WTC11 (cell line): ENCODE measurements at regions not wholly inside any gene's neighbourhood (a gene's known extent, or its start where the extent isn't known, plus 50 kb on each side); places are given as distances from the start of the nearest gene placed in this dataset.

Experiments used
- ATAC-seq: fragments of 200-7000 bp; cut with Tn5 transposase; 2 replicates; pipeline ENCODE4 v1.10.0; 2021; ENCODE audit warnings: mild to moderate bottlenecking, moderate library complexity
- CTCF ChIA-PET: fragments of 300-600 bp; sonication (Branson Sonifier 250); formaldehyde crosslinking; loops from one replicate; lab custom pipeline; 2021; ENCODE audit warnings: antibody characterized with exemption; lab: Charles Lee
- POLR2A ChIA-PET: fragments of 350-600 bp; sonication (Branson Sonifier 250); formaldehyde crosslinking; loops from one replicate; lab custom pipeline; 2021; ENCODE audit warnings: antibody characterized with exemption; lab: Charles Lee
- DNase-seq: peaks from one replicate; pipeline ENCODE4 v3.0.0; 2021; ENCODE audit warnings: low spot score
- H3K27ac Mint-ChIP-seq: 2 replicates; pipeline ENCODE4 v1.8.0; 2021; ENCODE audit warnings: mixed read lengths
- H3K27me3 Mint-ChIP-seq: 2 replicates; pipeline ENCODE4 v1.8.0; 2021; ENCODE audit warnings: low read depth, mild to moderate bottlenecking, moderate library complexity, mixed read lengths
- H3K36me3 Mint-ChIP-seq: 2 replicates; pipeline ENCODE4 v1.8.0; 2021; ENCODE audit warnings: mixed read lengths
- H3K4me1 Mint-ChIP-seq: 2 replicates; pipeline ENCODE4 v1.8.0; 2022; ENCODE audit warnings: mixed read lengths
- H3K4me3 Mint-ChIP-seq: 2 replicates; pipeline ENCODE4 v1.8.0; 2021; ENCODE audit warnings: mild to moderate bottlenecking, moderate library complexity, mixed read lengths
- H3K9me3 Mint-ChIP-seq: 2 replicates; pipeline ENCODE4 v1.8.0; 2021; ENCODE audit warnings: mixed read lengths
- ATF3 ChIP-seq: sonication (generic); formaldehyde crosslinking; conservative IDR thresholded peaks from 2 replicates; pipeline ENCODE4 v1.8.1; 2022; ENCODE audit warnings: mild to moderate bottlenecking, missing genetic modification reagents
- CREB1 ChIP-seq: sonication (generic); formaldehyde crosslinking; IDR thresholded peaks from 2 replicates; pipeline ENCODE4 v1.8.0; 2023; ENCODE audit warnings: mild to moderate bottlenecking, missing genetic modification reagents
- ETV6 ChIP-seq: sonication (generic); formaldehyde crosslinking; IDR thresholded peaks from 2 replicates; pipeline ENCODE4 v1.8.1; 2022; ENCODE audit warnings: mild to moderate bottlenecking, missing genetic modification reagents
- FOXK1 ChIP-seq: sonication (generic); formaldehyde crosslinking; IDR thresholded peaks from 2 replicates; pipeline ENCODE4 v1.8.0; 2022; ENCODE audit warnings: mild to moderate bottlenecking, moderate library complexity, missing genetic modification reagents
- GABPB1 ChIP-seq: sonication (generic); formaldehyde crosslinking; IDR thresholded peaks from 2 replicates; pipeline ENCODE4 v1.8.1; 2023; ENCODE audit warnings: mild to moderate bottlenecking, missing genetic modification reagents
- HMGA2 ChIP-seq: fragments of 250-450 bp; sonication (Bioruptor Pico); IDR thresholded peaks from 2 replicates; pipeline ENCODE4 v1.4.0; 2021; ENCODE audit warnings: mild to moderate bottlenecking, moderate library complexity
- JAZF1 ChIP-seq: fragments of 250-450 bp; sonication (Bioruptor Pico); IDR thresholded peaks from 2 replicates; pipeline ENCODE4 v1.9.0; 2021; ENCODE audit warnings: moderate library complexity, mild to moderate bottlenecking, inconsistent platforms
- JUN ChIP-seq: sonication (generic); formaldehyde crosslinking; IDR thresholded peaks from 2 replicates; pipeline ENCODE4 v1.8.0; 2023; ENCODE audit warnings: mild to moderate bottlenecking, missing genetic modification reagents
- RELA ChIP-seq: sonication (generic); formaldehyde crosslinking; IDR thresholded peaks from 2 replicates; pipeline ENCODE4 v1.8.1; 2022; ENCODE audit warnings: missing genetic modification reagents, mild to moderate bottlenecking, borderline replicate concordance
- TEAD4 ChIP-seq: sonication (generic); formaldehyde crosslinking; IDR thresholded peaks from 2 replicates; pipeline ENCODE4 v1.8.0; 2022; ENCODE audit warnings: mild to moderate bottlenecking, missing genetic modification reagents
- TP53 ChIP-seq: sonication (generic); formaldehyde crosslinking; IDR thresholded peaks from 2 replicates; pipeline ENCODE4 v1.8.1; 2023; ENCODE audit warnings: mild to moderate bottlenecking, missing genetic modification reagents
- ZNF138 ChIP-seq: sonication (generic); formaldehyde crosslinking; conservative IDR thresholded peaks from 2 replicates; pipeline ENCODE4 v1.8.1; 2022; ENCODE audit warnings: mild to moderate bottlenecking, moderate library complexity, missing genetic modification reagents
- ZNF263 ChIP-seq: sonication (generic); formaldehyde crosslinking; IDR thresholded peaks from 2 replicates; pipeline ENCODE4 v1.8.1; 2022; ENCODE audit warnings: low read depth, mild to moderate bottlenecking, moderate library complexity, missing genetic modification reagents
- ZNF416 ChIP-seq: fragments of 250-450 bp; sonication (Bioruptor Pico); IDR thresholded peaks from 2 replicates; pipeline ENCODE4 v1.9.0; 2021; ENCODE audit warnings: mild to moderate bottlenecking, inconsistent platforms
- ZNF425 ChIP-seq: fragments of 250-450 bp; sonication (Bioruptor Pico); conservative IDR thresholded peaks from 2 replicates; pipeline ENCODE4 v1.9.0; 2021; ENCODE audit warnings: mild to moderate bottlenecking
- ZNF512 ChIP-seq: sonication (generic); formaldehyde crosslinking; IDR thresholded peaks from 2 replicates; pipeline ENCODE4 v1.8.1; 2022; ENCODE audit warnings: missing genetic modification reagents, borderline replicate concordance
- ZNF671 ChIP-seq: fragments of 250-450 bp; sonication (Bioruptor Pico); IDR thresholded peaks from 2 replicates; pipeline ENCODE4 v1.8.0; 2021; ENCODE audit warnings: mild to moderate bottlenecking
- TF ChIP-seq, protein P1 (sequence below): sonication (generic); formaldehyde crosslinking; IDR thresholded peaks from 2 replicates; pipeline ENCODE4 v1.8.1; 2022; ENCODE audit warnings: low read depth, mild to moderate bottlenecking, moderate library complexity, missing genetic modification reagents, borderline replicate concordance
- TF ChIP-seq, protein P2 (sequence below): fragments of 250-450 bp; sonication (Bioruptor Pico); IDR thresholded peaks from 2 replicates; pipeline ENCODE4 v1.9.0; 2021; ENCODE audit warnings: moderate library complexity, mild to moderate bottlenecking, inconsistent platforms, borderline replicate concordance
- TF ChIP-seq, protein P3 (sequence below): sonication (generic); formaldehyde crosslinking; IDR thresholded peaks from 2 replicates; pipeline ENCODE4 v1.8.0; 2022; ENCODE audit warnings: mild to moderate bottlenecking, missing genetic modification reagents
- TF ChIP-seq, protein P4 (sequence below): sonication (generic); formaldehyde crosslinking; IDR thresholded peaks from 2 replicates; pipeline ENCODE4 v1.8.0; 2023; ENCODE audit warnings: missing genetic modification reagents, mild to moderate bottlenecking, borderline replicate concordance
- TF ChIP-seq, protein P5 (sequence below): fragments of 200-600 bp; IDR thresholded peaks from 2 replicates; pipeline ENCODE4 v1.8.0; 2022; ENCODE audit warnings: antibody characterized with exemption

- TF ChIP-seq ZNF512 (CRISPR knock-in tag) = no peak
- TF ChIP-seq RELA (CRISPR knock-in tag) = no peak
Observed at GRCh38 chr16:54867302-54867832, 63.3 kb upstream of the IRX5 start (continued).

DNA sequence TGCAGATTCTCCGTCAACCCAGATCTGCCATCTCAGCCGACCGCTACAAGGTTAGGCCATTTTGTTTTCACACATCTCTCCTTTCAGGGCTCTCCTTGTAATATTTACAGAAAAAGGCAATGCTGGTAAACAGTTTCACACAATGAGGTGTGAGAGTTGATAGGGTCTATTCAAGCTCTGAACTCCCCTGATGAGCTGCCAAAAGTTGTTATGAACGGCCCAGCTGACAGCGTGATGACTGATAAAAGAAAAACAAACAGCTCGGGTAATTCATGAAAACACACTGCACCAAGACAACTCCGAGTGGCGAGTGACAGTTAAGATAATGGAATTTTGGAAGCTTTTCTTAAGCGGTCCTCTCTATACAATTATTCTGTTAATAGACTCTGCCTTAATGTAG lies 68.1 kb upstream of the IRX5 start:
- H3K9me3 Mint-ChIP-seq = peaks cover 14% of the 10 kb centered on the region
- CTCF ChIA-PET = no interaction called here
- TF ChIP-seq ZNF416 (no peak), TEAD4 (no peak), ZNF263 (CRISPR knock-in tag) (no peak), TP53 (CRISPR knock-in tag) (no peak), ZNF671 (CRISPR knock-in tag) (no peak), GABPB1 (no peak), HMGA2 (CRISPR knock-in tag) (no peak), FOXK1 (CRISPR knock-in tag) (no peak), CREB1 (no peak), ATF3 (CRISPR knock-in tag) (no peak), JUN (CRISPR knock-in tag) (no peak), ZNF425 (CRISPR knock-in tag) (no peak), ZNF138 (CRISPR knock-in tag) (no peak), JAZF1 (no peak), ETV6 (no peak)
- TF ChIP-seq, protein P1, sequence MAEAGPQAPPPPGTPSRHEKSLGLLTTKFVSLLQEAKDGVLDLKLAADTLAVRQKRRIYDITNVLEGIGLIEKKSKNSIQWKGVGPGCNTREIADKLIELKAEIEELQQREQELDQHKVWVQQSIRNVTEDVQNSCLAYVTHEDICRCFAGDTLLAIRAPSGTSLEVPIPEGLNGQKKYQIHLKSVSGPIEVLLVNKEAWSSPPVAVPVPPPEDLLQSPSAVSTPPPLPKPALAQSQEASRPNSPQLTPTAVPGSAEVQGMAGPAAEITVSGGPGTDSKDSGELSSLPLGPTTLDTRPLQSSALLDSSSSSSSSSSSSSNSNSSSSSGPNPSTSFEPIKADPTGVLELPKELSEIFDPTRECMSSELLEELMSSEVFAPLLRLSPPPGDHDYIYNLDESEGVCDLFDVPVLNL (CRISPR knock-in tag) = no peak
- TF ChIP-seq, protein P2, sequence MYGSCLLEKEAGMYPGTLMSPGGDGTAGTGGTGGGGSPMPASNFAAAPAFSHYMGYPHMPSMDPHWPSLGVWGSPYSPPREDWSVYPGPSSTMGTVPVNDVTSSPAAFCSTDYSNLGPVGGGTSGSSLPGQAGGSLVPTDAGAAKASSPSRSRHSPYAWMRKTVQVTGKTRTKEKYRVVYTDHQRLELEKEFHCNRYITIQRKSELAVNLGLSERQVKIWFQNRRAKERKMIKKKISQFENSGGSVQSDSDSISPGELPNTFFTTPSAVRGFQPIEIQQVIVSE (CRISPR knock-in tag) = no peak
- TF ChIP-seq, protein P3, sequence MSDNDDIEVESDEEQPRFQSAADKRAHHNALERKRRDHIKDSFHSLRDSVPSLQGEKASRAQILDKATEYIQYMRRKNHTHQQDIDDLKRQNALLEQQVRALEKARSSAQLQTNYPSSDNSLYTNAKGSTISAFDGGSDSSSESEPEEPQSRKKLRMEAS (CRISPR knock-in tag) = no peak
- TF ChIP-seq, protein P4, sequence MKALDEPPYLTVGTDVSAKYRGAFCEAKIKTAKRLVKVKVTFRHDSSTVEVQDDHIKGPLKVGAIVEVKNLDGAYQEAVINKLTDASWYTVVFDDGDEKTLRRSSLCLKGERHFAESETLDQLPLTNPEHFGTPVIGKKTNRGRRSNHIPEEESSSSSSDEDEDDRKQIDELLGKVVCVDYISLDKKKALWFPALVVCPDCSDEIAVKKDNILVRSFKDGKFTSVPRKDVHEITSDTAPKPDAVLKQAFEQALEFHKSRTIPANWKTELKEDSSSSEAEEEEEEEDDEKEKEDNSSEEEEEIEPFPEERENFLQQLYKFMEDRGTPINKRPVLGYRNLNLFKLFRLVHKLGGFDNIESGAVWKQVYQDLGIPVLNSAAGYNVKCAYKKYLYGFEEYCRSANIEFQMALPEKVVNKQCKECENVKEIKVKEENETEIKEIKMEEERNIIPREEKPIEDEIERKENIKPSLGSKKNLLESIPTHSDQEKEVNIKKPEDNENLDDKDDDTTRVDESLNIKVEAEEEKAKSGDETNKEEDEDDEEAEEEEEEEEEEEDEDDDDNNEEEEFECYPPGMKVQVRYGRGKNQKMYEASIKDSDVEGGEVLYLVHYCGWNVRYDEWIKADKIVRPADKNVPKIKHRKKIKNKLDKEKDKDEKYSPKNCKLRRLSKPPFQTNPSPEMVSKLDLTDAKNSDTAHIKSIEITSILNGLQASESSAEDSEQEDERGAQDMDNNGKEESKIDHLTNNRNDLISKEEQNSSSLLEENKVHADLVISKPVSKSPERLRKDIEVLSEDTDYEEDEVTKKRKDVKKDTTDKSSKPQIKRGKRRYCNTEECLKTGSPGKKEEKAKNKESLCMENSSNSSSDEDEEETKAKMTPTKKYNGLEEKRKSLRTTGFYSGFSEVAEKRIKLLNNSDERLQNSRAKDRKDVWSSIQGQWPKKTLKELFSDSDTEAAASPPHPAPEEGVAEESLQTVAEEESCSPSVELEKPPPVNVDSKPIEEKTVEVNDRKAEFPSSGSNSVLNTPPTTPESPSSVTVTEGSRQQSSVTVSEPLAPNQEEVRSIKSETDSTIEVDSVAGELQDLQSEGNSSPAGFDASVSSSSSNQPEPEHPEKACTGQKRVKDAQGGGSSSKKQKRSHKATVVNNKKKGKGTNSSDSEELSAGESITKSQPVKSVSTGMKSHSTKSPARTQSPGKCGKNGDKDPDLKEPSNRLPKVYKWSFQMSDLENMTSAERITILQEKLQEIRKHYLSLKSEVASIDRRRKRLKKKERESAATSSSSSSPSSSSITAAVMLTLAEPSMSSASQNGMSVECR (CRISPR knock-in tag) = no peak
- TF ChIP-seq, protein P5, sequence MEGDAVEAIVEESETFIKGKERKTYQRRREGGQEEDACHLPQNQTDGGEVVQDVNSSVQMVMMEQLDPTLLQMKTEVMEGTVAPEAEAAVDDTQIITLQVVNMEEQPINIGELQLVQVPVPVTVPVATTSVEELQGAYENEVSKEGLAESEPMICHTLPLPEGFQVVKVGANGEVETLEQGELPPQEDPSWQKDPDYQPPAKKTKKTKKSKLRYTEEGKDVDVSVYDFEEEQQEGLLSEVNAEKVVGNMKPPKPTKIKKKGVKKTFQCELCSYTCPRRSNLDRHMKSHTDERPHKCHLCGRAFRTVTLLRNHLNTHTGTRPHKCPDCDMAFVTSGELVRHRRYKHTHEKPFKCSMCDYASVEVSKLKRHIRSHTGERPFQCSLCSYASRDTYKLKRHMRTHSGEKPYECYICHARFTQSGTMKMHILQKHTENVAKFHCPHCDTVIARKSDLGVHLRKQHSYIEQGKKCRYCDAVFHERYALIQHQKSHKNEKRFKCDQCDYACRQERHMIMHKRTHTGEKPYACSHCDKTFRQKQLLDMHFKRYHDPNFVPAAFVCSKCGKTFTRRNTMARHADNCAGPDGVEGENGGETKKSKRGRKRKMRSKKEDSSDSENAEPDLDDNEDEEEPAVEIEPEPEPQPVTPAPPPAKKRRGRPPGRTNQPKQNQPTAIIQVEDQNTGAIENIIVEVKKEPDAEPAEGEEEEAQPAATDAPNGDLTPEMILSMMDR = no peak
- no peak overlapping the region for H3K4me3 Mint-ChIP-seq
- POLR2A ChIA-PET = no interaction called here
- no peak for ATAC-seq
- no peaks in the 10 kb centered on the region for H3K36me3 Mint-ChIP-seq
- H3K27me3 Mint-ChIP-seq = no peaks in the 10 kb centered on the region; the same call in 1 of the 2 replicates
- DNase-seq = no peak
- 0 out of 2 replicates have a peak, but pooled peaks cover 6% of the 10 kb centered on the region for H3K4me1 Mint-ChIP-seq
- no peak overlapping the region for H3K27ac Mint-ChIP-seq
